ENCODE measurements at regions not wholly inside any gene's neighbourhood (a gene's known extent, or its start where the extent isn't known, plus 50 kb on each side); places are given as distances from the start of the nearest gene placed in this dataset.

DNA sequence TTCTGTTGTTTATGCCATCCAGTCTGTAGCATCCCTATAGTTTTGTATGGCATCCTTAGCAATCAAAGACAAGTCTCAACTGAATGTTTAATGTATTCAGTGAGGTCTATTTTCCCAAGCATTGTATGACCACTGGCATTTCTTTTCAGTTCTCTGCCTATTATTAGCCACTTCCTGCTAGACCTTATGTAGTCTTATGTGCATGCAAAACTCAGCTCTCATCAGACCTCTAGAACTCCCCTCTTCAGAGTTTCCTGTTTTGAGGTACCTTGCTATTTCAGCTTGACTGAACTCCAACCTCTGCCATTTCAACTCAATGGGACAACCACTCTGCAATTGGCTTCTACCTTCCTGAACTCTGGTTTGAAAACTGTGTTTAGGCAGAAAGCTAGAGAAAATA is 113.2 kb downstream of the SLC25A46 start:
- no peak for TF ChIP-seq FOXM1 (IDR thresholded peaks at IDR 0.05; ENCODE audit: borderline replicate concordance, low read depth)
- no peak for TF ChIP-seq CREB1 (IDR thresholded peaks at IDR 0.05; ENCODE audit: low read depth)

Measured in Ishikawa (cell line).